Ovary (tissue), 7 donors: ENCODE measurements at regions not wholly inside any gene's neighbourhood (a gene's known extent, or its start where the extent isn't known, plus 50 kb on each side); places are given as distances from the start of the nearest gene placed in this dataset.
A peak's percentile ranks its signal among the peaks of the same experiment; 100 is the strongest.

Experiments
- DNase-seq, 5 donors: peaks; one replicate each; pipeline ENCODE4 v3.0.0-alpha.2; 2019 to 2020
- H3K27ac ChIP-seq, 2 donors: fragments of 200-600 bp; one replicate each; pipeline versions ENCODE4 v1.5.1 to v1.8.0; 2019 to 2022
- H3K27me3 ChIP-seq: fragments of 200-600 bp; one replicate; pipeline ENCODE4 v1.8.0; 2022
- H3K36me3 ChIP-seq: fragments of 200-600 bp; sonication (generic); one replicate; pipeline ENCODE4 v1.5.1; 2019
- H3K4me1 ChIP-seq: one replicate; pipeline ENCODE4 v1.8.1; 2013; ENCODE audit warnings: mild to moderate bottlenecking, moderate library complexity; ENCODE audit not compliant: insufficient read depth
- H3K4me3 ChIP-seq: fragments of 200-600 bp; sonication (generic); one replicate; pipeline ENCODE4 v1.5.1; 2017
- H3K9me3 ChIP-seq, 2 donors: fragments of 200-600 bp in 1 of 2; sonication (generic) in 1 of 2; one replicate each; pipeline versions ENCODE4 v1.5.1 to v1.8.1; 2013 to 2019; ENCODE audit warnings: mild to moderate bottlenecking in 1 of 2, moderate library complexity in 1 of 2
- EP300 ChIP-seq: sonication (generic); formaldehyde crosslinking; IDR thresholded peaks from one replicate; pipeline ENCODE4 v1.6.1; 2017; ENCODE audit warnings: antibody characterized with exemption
- POLR2A ChIP-seq: fragments of 450-650 bp; IDR thresholded peaks from one replicate; pipeline ENCODE4 v1.6.1; 2017; ENCODE audit warnings: antibody characterized with exemption, mild to moderate bottlenecking, moderate library complexity
- WGBS, 3 donors: extraction: QIAGEN DNeasy Blood & Tissue Kit in 1 of 3; methylation state at CpG; one replicate each; pipeline versions ENCODE4 v1.1.5 to v1.1.7; 2013 to 2017; 5-methylcytosine and 5-hydroxymethylcytosine counted together
- intact Hi-C, 4 donors: fragments of 100-400 bp; cut with DNase I; formaldehyde crosslinking; loops; one replicate each; pipeline versions ENCODE4 v1.11.0 to v1.15.1; 2022 to 2023
- TF ChIP-seq, protein P1 (sequence below), 3 donors: fragments of 450-650 bp in 2 of 3; fragments of 200-600 bp in 1 of 3; IDR thresholded peaks; one replicate each; pipeline versions ENCODE4 v1.5.1 to v1.8.0; 2016 to 2022; ENCODE audit warnings: antibody characterized with exemption in 3 of 3, mild to moderate bottlenecking in 1 of 3
- donor health status: DM: no; HTN: no; CAD: no; lungs with moderate emphysema.
- donor health status: DM: no; HTN: no; CAD: no.
- donor health status: Bipolar disorder and iron deficiency.
- donor health status: DM: no; HTN: no; CAD: no.
- donor health status: DM: yes; HTN: yes; CAD: no.

DNA sequence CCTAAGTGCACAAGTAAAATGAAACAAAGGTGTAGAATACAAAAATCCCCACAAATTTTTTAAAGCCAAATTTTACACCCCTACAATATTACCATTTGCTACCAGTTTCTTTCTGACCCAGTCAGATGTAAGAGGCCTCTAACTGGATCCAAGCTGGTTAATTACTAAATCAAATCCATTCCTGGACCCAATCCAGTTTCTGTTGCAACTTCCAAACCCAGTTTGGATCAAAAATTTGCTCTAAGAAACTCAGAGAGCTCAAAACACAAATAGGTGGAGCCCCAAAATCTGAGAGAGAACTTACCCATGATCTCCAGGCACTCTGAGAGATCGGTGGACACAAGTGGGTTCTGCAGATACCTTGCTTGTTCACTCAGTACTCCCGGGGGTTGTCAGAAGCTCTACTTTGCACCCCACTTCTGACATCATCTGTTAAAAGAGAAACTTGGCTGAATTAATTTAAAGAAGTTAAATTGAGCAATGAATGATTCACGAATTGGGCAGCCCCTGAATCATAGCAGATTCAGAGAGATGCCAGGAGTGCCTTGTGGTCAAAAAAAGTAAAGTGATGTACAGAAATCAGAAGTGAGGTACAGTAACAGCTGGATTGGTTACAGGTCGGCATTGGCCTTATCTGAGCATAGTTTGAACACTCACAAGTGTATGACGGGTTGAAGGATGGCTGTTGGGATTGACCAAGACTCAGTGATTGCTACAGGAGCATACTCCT is 448.0 kb downstream of the KCNT2 start:
- intact Hi-C loops, result no loop called here
- WGBS, 3 donors, result 78 to 84% (median 83%) methylated on average over 5 of the region's 5 CpGs
- no peak for TF ChIP-seq POLR2A
- TF ChIP-seq, protein P1, sequence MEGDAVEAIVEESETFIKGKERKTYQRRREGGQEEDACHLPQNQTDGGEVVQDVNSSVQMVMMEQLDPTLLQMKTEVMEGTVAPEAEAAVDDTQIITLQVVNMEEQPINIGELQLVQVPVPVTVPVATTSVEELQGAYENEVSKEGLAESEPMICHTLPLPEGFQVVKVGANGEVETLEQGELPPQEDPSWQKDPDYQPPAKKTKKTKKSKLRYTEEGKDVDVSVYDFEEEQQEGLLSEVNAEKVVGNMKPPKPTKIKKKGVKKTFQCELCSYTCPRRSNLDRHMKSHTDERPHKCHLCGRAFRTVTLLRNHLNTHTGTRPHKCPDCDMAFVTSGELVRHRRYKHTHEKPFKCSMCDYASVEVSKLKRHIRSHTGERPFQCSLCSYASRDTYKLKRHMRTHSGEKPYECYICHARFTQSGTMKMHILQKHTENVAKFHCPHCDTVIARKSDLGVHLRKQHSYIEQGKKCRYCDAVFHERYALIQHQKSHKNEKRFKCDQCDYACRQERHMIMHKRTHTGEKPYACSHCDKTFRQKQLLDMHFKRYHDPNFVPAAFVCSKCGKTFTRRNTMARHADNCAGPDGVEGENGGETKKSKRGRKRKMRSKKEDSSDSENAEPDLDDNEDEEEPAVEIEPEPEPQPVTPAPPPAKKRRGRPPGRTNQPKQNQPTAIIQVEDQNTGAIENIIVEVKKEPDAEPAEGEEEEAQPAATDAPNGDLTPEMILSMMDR (IDR thresholded peaks at IDR 0.05), result no peak
- no peak for DNase-seq
- Histone ChIP-seq H3K27me3 (no peaks in the 10 kb centered on the region), H3K36me3 (no peaks in the 10 kb centered on the region), H3K27ac (no peak overlapping the region), H3K4me1 (no peaks in the 10 kb centered on the region), H3K4me3 (no peak overlapping the region), H3K9me3 (no peaks in the 10 kb centered on the region)

GRCh38 chr1:196155586-196155985 is 452.7 kb downstream of the KCNT2 start:
- no peak overlapping the region for H3K4me3 ChIP-seq
- H3K9me3 ChIP-seq, result no peaks in the 10 kb centered on the region
- H3K27me3 ChIP-seq, result no peaks in the 10 kb centered on the region
- H3K27ac ChIP-seq, result no peak overlapping the region
- DNase-seq, result no peak
- intact Hi-C loops, result no loop called here
- H3K36me3 ChIP-seq, result no peaks in the 10 kb centered on the region
- 79 to 88% (median 85%) methylated on average over 2 of the region's 2 CpGs for WGBS, 3 donors
- H3K4me1 ChIP-seq, result no peaks in the 10 kb centered on the region
- TF ChIP-seq EP300, result no peak
- TF ChIP-seq POLR2A, result no peak
- TF ChIP-seq, protein P1 (IDR thresholded peaks at IDR 0.05), result no peak

GRCh38 chr1:196152975-196153374 is 455.3 kb downstream of the KCNT2 start:
- TF ChIP-seq POLR2A, result no peak
- TF ChIP-seq, protein P1 (IDR thresholded peaks at IDR 0.05), result no peak
- no peak for TF ChIP-seq EP300
- no peaks in the 10 kb centered on the region for H3K4me1 ChIP-seq
- H3K4me3 ChIP-seq, result no peak overlapping the region
- H3K9me3 ChIP-seq, result no peaks in the 10 kb centered on the region
- 94 to 97% (median 97%) methylated on average over 5 of the region's 5 CpGs for WGBS, 3 donors
- no peak overlapping the region for H3K27ac ChIP-seq
- no peaks in the 10 kb centered on the region for H3K27me3 ChIP-seq
- intact Hi-C loops, result no loop called here
- no peaks in the 10 kb centered on the region for H3K36me3 ChIP-seq
- no peak for DNase-seq

DNA sequence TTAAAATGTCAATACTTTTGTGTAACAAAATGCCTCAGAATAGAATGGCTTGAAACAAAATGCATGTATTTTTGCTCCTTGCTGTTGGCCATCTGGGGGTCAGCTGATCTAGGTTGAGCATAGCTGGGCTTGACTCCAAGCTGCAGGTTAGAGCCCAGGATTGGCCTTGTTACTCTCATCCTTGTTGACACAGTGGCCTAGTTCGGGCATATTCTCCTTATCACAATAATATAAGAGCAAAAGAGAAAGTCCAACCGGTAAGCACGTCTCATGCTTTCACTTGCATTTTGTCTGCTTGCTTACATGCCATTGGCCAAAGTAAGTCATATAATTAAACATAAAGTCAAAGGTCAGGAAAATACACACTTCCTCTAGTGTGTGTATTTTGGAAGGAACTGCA is 456.2 kb downstream of the KCNT2 start:
- Histone ChIP-seq H3K4me3 (no peak overlapping the region), H3K9me3 (no peaks in the 10 kb centered on the region), H3K36me3 (no peaks in the 10 kb centered on the region), H3K27ac (no peak overlapping the region), H3K4me1 (no peaks in the 10 kb centered on the region), H3K27me3 (no peaks in the 10 kb centered on the region)
- intact Hi-C loops, result no loop called here
- no peak for DNase-seq
- 36 to 57% (median 37%) methylated on average over 3 of the region's 3 CpGs for WGBS, 3 donors
- TF ChIP-seq EP300, result no peak

DNA sequence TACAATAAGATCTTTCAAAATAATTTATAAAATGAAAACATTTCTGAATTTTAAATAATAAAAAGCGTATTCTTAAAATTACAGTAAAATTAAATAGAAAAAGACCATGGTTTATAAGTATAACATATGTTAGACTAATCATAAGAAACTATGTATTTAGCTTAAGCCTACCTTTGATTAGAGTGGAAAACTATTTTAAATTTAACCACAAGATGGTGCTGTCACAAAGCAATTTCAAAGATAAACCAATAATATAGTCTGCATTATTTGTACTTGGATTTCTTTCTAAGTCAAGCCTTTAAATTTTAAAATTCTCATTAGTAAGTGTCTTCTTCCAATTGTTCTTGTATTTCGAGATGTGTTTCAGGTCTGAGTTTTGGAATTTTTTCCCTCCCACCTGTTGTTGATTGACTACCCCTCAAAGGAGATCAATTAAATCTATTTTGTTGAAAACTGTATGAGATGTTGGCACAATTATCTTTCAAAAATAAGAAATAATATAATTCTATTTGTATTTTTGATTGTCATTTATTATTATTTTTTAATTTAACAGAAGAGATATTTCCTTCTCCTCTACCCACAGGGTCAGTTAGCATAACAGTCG is 459.8 kb downstream of the KCNT2 start:
- H3K36me3 ChIP-seq, result no peaks in the 10 kb centered on the region
- H3K4me3 ChIP-seq, result no peak overlapping the region
- DNase-seq, result no peak
- H3K27ac ChIP-seq, result no peak overlapping the region
- intact Hi-C loops, result no loop called here
- WGBS, 3 donors, result 42 to 46% (median 46%) methylated on average over 3 of the region's 3 CpGs
- no peaks in the 10 kb centered on the region for H3K9me3 ChIP-seq
- H3K4me1 ChIP-seq, result no peaks in the 10 kb centered on the region
- no peak for TF ChIP-seq EP300
- TF ChIP-seq, protein P1 (IDR thresholded peaks at IDR 0.05), result peak in 1 of 3 donors; percentile 25
- H3K27me3 ChIP-seq, result no peaks in the 10 kb centered on the region
